Transverse colon (tissue), 4 donors: ENCODE measurements at regions not wholly inside any gene's neighbourhood (a gene's known extent, or its start where the extent isn't known, plus 50 kb on each side); places are given as distances from the start of the nearest gene placed in this dataset.

Source experiments
- POLR2A ChIP-seq: fragments of 450-650 bp; IDR thresholded peaks from one replicate; pipeline ENCODE4 v1.6.1; 2016; ENCODE audit warnings: antibody characterized with exemption, mild to moderate bottlenecking, moderate library complexity
- POLR2AphosphoS5 ChIP-seq, 3 donors: sonication (generic); formaldehyde crosslinking; IDR thresholded peaks; one replicate each; pipeline ENCODE4 v1.6.1; 2016; ENCODE audit warnings: antibody characterized with exemption in 3 of 3
- TF ChIP-seq, protein P1 (sequence below), 5 experiments: fragments of 200-600 bp in 3 of 5; fragments of 450-650 bp in 2 of 5; sonication (generic) in 3 of 5; IDR thresholded peaks; 1 replicate in 2 of 5; 2 replicates in 3 of 5; pipeline ENCODE4 v1.5.1; 2016 to 2017; ENCODE audit warnings: antibody characterized with exemption in 5 of 5, inconsistent platforms in 3 of 5, mild to moderate bottlenecking in 2 of 5, moderate library complexity in 1 of 5

DNA sequence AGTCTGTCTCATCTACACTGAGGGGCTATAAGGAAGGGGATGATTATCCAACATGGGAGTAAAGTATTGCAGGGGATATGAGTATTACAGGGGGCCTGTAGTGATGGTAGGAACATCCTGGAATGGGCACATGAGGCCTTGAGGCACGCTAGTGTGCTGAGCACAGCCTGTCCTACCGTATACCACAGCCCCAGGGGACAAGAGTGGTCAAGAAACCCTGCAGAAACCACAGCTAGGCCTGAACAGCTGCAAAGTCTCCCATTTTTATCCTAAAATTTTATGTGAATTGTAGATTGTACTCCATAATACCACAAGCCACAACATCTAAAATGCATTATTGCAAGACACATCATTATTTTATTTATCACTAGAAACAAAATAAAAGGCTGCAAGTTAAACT lies 136.3 kb upstream of the ASTN2 start:
- TF ChIP-seq, protein P1, sequence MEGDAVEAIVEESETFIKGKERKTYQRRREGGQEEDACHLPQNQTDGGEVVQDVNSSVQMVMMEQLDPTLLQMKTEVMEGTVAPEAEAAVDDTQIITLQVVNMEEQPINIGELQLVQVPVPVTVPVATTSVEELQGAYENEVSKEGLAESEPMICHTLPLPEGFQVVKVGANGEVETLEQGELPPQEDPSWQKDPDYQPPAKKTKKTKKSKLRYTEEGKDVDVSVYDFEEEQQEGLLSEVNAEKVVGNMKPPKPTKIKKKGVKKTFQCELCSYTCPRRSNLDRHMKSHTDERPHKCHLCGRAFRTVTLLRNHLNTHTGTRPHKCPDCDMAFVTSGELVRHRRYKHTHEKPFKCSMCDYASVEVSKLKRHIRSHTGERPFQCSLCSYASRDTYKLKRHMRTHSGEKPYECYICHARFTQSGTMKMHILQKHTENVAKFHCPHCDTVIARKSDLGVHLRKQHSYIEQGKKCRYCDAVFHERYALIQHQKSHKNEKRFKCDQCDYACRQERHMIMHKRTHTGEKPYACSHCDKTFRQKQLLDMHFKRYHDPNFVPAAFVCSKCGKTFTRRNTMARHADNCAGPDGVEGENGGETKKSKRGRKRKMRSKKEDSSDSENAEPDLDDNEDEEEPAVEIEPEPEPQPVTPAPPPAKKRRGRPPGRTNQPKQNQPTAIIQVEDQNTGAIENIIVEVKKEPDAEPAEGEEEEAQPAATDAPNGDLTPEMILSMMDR (IDR thresholded peaks at IDR 0.05) = no peak
- no peak for TF ChIP-seq POLR2A
- no peak for TF ChIP-seq POLR2AphosphoS5 (IDR thresholded peaks at IDR 0.05)
